MV-4-11 (cell line): ENCODE measurements at regions not wholly inside any gene's neighbourhood (a gene's known extent, or its start where the extent isn't known, plus 50 kb on each side); places are given as distances from the start of the nearest gene placed in this dataset.
"Not testable (repeated sequence)": the region's sequence is repeated elsewhere in the genome, so short reads cannot be mapped to it uniquely, and the experiment has no call there.

Experiments used
- DNase-seq: peaks from one replicate; lab custom pipeline; 2025; lab: John Stamatoyannopoulos, UW

DNA sequence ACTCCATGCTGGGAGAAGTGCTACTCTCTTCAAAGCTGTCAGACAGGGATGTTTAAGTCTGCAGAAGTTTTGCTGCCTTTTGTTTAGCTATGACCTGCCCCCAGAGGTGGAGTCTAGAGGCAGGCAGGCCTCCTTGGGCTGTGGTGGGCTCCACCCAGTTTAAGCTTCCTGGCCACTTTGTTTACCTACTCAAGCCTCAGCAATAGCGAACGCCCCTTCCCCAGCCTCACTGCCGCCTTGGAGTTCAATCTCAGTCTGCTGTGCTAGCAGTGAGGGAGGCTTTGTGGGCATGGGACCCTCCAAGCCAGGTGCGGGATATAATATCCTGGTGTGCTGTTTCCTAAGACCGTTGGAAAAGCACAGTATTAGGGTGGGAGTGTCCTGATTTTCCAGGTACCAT lies 715.9 kb downstream of the IPMK start:
- DNase-seq, result not testable (repeated sequence)

DNA sequence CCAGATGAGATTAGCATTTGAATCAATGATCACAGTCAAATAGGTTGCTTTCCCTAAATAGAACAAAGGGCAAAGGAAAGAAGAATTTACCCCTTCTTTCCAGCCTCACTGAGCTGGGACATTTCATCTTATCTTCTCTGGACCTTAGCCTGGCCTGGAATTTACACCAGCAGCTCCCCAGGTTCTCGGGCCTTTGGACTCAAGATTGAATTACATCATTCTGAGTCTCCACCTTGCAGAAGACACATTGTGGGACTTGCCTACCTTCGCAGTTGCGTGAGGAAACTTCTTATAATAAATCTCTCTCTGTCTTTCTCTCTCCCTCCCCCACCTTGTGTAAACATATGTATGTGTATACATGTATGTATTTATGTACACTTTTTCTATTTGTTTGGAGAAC lies 732.4 kb downstream of the IPMK start:
- DNase-seq, result no peak

DNA sequence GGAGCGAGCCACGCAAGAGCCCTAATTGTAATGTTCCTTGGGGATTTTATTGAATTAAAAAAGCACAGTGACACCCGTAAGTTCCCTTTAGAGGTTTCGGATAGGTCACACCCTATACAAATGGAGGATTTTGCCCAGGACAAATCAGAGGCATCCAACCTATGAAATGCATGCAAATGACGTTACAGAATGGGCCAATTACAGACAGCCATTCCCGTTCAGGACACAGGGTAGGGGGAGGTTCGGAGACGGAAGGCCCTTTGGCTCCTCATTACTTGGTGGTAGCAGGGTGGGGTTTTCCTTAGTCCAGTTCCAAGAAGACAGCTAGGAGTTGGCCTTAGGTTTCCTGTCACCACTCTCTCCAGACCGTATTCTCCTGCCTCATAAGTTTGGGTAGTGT lies 754.1 kb downstream of the IPMK start:
- no peak for DNase-seq

DNA sequence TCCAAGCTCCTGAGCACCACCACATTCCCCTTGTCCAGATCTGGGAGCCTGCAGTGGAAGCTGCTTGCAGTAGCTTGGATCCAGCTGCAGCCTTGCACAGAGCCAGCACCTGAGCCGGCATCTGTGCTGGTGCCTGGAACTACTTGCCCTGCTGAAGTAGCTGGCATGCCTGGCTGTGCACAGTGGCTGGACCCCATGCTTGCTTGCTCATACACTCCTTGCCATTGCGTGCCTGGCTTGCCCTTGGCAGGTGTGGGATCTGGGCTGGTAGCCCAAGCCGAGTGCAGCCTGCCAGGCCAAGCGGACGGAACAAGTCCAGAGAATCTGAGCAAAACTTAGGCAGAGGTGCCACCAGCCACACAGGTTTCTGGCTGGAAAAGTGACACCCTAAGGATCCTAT lies 759.9 kb downstream of the IPMK start:
- no peak for DNase-seq

DNA sequence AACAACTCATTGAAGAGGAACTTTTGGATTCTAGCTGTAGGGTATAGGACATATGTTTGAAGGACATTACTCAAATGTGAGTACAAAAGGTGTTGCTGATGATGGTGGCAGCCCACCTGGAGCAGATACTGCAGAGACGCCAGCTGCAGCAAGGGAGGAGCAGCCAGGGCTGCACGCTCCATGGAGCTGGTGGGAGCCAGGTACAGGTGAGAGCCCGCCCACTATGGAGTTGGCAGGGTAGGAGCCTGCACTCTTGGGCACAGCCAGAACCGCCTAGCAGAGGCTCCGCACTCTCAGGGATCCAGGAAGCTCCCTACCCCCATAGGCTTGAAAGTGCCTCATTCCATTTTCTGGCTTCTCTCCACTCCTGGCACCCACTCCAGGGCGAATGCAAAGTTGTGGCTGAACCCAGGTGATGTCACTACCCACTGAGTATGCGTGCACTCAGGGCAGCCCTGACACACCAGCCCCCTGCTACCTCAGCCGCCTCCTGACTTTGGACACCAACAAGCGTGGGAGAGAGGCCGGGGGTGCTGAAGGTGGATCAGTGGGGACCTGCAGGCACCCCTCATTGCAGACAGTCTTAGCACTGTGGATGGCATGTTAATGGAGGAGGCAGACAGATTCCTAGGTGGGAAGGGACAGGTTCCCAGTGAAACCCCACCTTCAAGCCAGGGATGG lies 761.1 kb downstream of the IPMK start:
- no peak for DNase-seq

DNA sequence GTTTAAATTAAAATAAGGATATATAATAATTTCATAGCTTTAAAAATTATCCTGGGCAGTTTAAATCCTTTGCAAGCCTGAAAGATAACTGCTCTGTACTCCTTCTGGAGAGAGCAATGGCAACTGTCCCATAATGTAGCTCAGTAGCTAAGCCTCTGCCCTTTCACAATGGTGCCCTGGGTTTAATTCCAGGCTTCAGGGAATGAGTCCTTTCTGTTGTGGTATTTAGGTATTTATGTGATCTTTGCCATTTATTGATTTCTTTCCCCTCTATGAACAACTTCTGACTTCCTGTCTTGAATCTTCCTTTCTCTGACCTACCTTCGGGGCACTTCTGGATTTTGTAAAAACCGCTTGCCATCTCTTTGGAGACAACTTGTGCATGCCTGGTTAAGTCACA lies 773.2 kb downstream of the IPMK start:
- DNase-seq, result no peak

DNA sequence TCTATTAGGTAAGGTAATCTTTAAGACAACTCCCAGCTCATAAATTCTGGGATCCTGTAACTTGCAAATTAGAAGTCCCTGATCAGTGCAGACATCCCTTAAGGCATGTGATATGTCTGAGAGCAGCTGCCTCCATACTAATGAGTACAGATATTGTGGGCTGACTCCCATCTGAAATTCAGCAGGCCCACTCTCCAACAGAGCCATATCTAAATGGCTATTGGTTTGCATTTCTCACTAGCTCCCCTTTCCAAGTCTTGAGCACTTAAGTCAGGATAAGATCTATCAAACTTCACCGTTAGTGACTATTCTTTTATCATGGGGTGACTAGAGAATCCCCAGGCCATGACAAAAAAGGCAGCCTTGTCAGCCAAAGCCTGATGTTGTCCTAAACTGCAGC lies 785.4 kb downstream of the IPMK start:
- DNase-seq, result no peak

DNA sequence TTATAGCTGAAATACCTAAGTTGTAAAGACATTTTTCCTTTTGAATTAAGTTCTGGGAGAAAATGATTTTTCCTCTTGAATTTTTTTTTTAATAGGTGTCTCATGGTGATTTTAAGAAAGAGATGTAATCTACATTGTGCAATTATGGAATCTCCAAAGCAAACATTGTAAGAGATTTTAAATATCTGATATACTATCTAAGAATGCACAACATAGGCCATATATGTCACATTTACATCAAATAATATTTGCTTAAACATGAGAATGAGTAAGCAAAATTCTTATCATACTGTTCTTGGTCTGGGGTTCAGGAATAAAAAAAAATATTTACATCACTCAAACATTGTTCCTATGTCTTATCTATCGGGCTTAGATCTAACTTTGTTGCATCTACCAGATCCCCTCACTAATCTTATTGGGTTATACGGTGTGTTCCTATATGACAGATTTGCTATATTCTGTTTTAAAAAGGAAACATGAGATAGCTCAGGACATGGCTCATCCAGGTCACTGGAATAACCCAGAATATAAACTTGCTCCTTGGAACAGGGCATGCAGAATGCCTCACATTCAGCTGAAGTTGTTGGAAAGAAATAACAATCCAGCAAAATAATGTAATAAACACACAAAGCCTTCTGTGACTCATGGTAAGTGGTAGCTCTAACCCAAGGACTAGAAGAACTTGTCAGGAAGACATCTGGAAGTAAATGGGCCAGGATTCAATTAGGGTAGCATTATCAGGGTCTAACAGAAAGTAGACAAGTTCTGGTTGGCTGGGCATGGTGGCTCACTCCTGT lies 794.7 kb downstream of the IPMK start:
- no peak for DNase-seq

DNA sequence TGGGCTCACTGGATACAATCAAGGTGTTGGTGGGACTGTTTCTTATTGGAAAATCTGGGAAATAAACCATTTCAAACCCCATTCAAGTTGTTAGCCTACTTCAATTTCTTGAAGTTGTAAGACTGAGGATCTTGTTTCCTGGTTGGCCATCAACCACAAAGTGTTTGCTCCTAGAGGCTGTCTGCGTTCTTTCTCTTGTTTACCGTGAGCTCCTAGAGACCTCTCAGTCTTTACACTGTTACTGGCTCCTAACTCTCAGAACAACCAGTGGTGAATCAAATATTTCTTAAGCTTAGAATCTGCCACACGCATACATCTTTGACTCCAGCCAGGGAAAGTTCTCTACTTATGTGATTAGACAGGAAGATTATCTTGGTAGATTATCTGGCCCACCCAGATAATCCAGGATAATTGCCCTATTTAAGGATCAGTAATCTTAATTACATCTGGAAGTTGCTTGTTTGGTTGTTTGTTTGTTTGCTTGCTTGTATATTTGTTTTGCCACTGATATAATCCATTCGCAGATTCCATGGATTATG lies 798.7 kb downstream of the IPMK start:
- DNase-seq, result no peak

DNA sequence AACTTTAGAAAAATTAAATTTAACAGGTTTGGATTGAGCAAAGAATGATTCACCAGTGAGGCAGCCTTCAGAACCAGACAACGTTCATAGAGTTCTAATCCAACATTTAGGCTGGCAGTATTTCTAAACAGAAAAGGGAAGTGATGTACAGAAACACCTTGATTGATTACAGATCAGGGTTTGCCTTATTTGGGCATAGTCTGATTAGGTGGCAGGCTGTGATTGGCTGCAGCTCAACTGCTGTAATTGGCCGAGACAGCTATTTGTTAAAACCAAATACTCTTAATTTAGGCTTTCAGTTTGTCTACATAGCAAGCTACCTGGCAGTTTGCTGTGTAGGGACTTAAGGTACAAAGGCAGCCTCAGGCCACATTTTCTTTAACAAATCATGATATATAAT lies 802.5 kb downstream of the IPMK start:
- DNase-seq, result no peak

DNA sequence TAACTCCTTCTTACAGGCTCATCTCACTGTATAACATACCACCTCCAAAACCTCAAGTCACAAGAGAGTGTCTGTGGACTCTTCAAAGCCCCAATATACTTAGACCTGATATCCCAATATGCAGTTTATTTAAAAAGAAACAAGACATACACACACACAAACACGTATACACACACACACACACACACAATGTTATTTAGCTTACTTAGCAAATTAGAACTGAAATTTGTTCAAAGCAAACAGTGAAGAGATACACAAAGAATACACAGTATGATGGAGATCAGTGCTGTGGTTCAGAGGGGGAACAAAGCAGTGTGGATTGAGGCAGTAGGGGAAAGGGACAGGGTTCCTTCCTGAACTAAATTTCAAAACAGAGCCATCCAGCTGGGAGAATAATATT lies 807.2 kb downstream of the IPMK start:
- no peak for DNase-seq

DNA sequence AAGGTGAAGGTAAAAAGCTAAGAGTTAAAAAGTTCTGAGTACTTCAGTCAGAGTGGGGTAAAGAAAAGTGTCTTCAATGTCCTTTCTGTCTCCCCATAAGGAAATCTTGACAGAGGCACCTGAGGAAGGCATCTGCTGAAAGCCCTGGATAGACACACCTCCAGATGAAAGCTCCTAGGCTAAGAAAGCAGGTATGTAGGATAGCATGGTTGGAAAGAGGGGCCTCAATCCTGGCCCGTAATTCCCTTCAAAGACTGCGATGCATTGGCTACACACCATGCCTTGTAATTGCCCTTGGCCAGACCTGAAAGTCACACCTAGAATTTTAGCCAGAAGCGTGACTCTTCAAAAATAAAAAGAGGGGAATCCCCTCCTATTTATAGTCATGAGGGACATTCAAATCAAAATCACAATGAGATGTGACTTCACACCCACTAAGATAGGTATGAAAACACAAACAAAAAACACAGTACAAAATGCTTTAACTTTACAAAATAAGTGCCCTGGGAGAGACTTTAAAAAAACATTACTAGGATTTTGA lies 809.7 kb downstream of the IPMK start:
- DNase-seq, result no peak

DNA sequence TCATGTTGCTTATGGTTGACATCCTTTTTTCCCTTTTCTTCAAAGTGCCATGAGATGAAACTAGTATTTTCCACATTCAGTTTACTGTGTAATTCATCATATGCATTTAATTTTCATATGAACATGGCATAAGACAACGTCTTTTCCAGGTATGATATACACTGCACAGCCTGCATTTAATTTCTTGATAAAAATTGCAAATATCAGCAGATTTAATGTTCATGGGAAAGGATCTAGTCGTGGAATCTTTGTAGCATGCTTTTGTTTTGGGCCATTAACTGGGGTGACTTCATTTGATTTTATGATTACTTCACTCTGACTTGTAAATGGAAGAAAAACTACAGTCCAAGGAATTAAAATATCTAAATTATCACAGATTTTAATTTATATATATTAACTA lies 837.3 kb downstream of the IPMK start:
- no peak for DNase-seq

DNA sequence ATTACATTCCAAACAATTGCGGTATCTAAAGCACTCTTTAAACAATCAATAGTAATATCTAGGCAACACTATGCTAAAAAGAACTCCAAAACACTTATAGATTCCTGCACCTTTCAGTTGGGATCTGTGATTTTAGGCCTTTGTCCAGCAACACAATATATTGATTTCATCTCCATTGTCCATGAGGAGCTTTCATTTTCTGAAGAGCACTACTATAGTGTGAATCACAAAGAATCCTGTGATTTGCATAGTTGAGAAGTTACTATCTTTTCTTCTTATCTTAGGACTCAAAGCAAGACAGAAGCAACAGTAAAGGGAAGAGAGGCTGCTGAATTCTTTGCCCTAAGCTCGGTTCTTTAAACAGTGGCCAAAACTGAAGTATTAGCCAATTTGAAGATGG lies 846.8 kb downstream of the IPMK start:
- DNase-seq, result no peak

DNA sequence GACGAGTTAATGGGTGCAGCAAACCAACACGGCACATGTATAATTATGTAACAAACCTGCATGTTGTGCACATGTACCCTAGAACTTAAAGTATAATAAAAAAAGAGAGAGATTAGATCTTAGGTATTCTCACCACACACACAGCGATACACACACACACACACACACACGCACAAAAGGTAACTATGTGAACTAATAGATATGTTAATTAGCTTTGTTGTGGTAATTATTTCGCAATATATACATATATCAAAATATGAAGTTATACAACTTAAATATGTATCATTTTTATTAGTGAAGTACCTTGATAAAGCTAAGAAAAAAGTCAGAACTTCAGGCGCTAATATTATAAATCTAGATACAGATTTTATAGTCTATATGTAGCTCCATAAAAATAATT lies 849.2 kb downstream of the IPMK start:
- DNase-seq, result no peak

DNA sequence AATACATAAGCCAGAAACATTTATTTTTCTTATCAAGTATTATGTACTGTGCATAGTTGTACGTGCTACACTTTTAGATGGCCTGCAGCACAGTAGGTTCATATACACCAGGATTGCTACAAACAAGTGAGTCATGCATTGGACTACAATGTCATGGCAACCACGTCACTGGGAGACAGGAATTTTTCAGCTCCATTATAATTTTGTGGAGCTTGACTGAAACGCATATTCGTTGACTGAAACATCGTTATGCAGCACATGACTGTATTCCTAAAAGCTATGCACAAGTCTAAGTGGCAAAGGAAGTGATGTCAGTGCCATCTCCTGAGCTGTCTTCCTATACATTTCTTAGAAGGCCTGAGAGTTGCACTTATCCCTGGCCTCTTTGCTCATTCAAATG lies 871.8 kb downstream of the IPMK start:
- no peak for DNase-seq

DNA sequence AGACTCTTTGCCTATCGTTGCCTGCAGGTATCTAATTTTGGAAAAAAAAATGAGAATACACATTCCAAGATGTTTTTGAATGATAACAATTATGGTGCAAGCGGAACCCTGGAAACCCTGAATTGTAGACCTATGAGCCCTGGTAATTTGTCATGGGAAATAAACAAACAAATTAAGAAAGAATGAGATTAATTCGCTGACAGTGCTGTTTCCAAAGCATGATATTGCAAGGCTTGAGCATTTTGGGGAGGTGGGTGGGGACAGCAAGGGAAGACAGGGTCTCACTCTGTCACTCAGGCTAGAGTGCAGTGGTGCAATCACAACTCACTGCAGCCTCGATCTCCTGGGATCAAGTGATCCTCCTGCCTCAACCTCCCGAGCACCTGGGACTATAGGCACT lies 900.3 kb downstream of the IPMK start:
- DNase-seq, result no peak

DNA sequence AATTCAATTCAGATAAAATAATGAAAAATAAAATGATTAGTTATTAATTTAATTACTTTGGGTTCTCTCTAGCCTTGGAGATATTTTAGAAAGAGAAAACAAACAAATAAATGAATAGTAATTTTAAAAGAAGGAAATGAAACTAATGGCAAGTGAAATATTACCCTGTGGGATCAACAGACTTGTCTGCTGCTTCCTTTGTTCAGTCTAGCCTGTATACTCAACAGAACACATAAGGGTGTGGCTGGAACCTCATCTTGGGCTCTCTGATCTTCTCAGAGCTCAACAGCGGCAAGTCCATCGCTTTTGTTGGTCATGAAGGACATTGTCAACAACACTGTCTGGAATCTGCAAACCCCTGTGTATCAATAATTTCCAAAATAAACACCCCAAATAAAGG lies 904.9 kb downstream of the IPMK start:
- peak; percentile 21 for DNase-seq

DNA sequence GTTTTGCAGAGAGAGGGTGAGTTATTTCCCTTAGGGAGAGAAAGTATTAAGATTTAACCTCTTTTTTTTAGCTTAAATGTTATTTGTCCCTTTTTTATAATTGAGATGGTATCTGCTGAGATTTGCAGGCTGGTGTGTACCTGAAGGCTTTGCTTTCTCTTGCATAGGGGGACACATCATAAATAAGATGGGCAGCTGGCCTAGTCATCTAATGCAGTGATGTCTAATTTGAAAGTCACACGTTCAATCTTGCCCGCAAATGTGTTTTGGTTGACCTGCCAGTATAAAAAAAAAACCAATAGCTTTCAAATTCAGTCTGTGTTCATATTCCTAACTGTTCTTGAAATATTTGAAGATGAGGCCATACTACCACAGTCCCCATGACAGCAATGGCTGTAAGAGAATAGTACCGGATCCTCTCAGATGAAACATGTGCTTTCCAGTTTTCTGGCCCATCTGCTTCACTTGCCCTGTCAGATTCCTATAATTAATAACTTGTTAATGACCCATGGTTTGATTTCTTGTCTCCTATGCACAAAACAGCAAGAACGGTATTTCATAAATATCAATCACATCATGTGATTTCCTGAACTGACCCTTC lies 914.2 kb downstream of the IPMK start:
- DNase-seq, result no peak

DNA sequence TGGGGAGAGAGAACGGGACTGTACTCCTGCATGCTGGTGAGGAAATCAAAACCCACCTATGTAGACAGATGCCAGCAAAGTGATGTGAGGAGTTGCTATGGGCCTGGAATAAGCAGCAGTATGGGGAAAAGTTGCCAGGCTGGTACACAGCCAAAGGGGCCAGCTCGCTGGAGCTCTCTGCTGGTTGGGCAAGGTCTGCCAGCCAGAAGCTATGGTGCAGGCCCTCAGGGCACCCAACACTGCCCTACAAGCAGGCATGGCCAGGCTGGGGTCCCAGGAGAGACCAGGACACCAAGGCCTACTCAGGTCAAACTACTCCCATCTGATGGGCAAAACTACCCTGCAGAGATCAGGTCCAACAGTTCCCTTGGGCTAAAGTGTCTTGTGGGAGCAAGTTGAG lies 916.6 kb downstream of the IPMK start:
- DNase-seq, result no peak

DNA sequence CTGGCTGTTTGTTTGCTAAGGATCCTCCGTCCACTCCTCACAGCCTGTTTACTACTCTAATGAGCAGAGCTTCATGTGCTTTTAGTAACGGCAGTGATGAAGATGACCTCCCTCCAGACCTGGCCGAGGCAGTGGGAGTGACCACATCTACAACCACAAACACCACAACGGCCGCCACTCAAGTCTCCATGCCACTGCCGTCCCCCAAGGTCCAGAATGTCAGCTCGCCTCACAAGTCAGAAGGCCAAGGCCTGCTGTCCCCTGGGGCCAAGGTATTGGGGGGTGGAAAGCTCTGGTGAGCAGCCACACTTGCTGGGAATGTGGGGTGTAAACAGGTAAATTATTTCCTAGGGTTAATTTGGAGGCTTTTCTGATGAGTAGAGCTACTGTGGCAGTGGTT lies 926.4 kb downstream of the IPMK start:
- no peak for DNase-seq

DNA sequence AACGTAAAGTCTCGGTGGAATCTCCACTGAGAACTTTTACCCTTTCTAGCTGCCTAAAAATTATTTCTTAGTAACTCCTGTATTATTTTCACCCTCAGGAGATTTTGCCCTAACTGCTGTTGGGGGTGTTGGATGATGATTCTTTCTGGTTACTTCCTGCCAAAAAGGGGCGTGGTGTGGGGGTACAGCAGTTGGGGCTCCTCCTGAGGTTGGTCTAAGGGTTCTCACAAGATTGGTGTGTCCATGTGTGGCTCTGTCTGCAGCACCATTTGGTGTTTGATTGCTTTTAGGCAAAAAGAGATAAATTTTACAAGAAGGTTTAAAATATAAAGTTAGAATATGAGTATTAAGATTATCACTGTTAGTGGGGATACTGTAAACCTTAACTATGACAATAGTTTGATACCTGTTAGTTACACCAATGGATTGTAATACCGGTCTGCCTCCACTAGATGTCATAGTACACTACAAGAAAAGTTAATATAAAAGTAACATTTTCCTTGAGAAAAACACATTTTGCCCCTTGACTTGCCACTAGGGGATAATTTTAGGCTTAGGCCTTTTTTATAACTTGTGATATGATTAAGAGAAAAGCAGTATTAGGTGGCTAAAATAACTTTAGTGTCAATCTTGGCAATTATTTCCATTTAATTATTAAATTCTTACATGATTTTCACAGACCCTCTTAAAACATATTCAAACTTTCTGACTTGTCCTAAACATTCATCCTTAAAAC lies 928.7 kb downstream of the IPMK start:
- peak; percentile 45 for DNase-seq
